ENCODE measurements at regions not wholly inside any gene's neighbourhood (a gene's known extent, or its start where the extent isn't known, plus 50 kb on each side); places are given as distances from the start of the nearest gene placed in this dataset.

GRCh38 chr4:184310881-184311709, 93.4 kb upstream of the ENPP6 start:
- no peak for TF ChIP-seq CTCF (conservative IDR thresholded peaks at IDR 0.05; ENCODE audit: low read length)
- TF ChIP-seq EZH2phosphoT487 (IDR thresholded peaks at IDR 0.05; ENCODE audit: borderline replicate concordance, low read depth, low read length): no peak
